Astrocyte (in vitro differentiated cells and primary cell): ENCODE measurements at regions not wholly inside any gene's neighbourhood (a gene's known extent, or its start where the extent isn't known, plus 50 kb on each side); places are given as distances from the start of the nearest gene placed in this dataset.

ENCODE experiments used
- DNase-seq: peaks from one replicate; pipeline ENCODE4 v3.0.0-alpha.2; 2010; ENCODE audit warnings: low read depth
- FAIRE-seq: peaks from 2 replicates; lab custom pipeline; 2011; peaks lifted over from hg19 to GRCh38; lab: Jason Lieb, UNC
- H2AFZ ChIP-seq: 2 replicates; pipeline ENCODE4 v1.6.0; 2012; ENCODE audit warnings: low read depth, low read length, inconsistent platforms
- H3K27ac ChIP-seq: 2 replicates; pipeline ENCODE4 v1.5.1; 2011; ENCODE audit warnings: low read depth, low read length, inconsistent platforms
- H3K27me3 ChIP-seq: 2 replicates; pipeline ENCODE4 v1.6.0; 2011; ENCODE audit warnings: low read length, inconsistent platforms; ENCODE audit not compliant: insufficient read depth
- H3K36me3 ChIP-seq: 2 replicates; pipeline ENCODE4 v1.5.1; 2011; ENCODE audit warnings: low read length, inconsistent platforms; ENCODE audit not compliant: insufficient read depth
- H3K4me1 ChIP-seq: 2 replicates; pipeline ENCODE4 v1.5.1; 2011; ENCODE audit warnings: low read length, inconsistent platforms; ENCODE audit not compliant: insufficient read depth
- H3K4me2 ChIP-seq: 2 replicates; pipeline ENCODE4 v1.6.0; 2012; ENCODE audit warnings: low read length, inconsistent platforms
- H3K4me3 ChIP-seq: 2 replicates; pipeline ENCODE4 v1.5.1; 2011; ENCODE audit warnings: low read depth, mild to moderate bottlenecking, low read length, inconsistent platforms; ENCODE audit not compliant: insufficient read depth
- H3K79me2 ChIP-seq: 2 replicates; pipeline ENCODE4 v1.6.0; 2012; ENCODE audit warnings: mild to moderate bottlenecking, low read length, inconsistent platforms; ENCODE audit not compliant: insufficient read depth
- H3K9ac ChIP-seq: 2 replicates; pipeline ENCODE4 v1.6.0; 2012; ENCODE audit warnings: mild to moderate bottlenecking, low read length, inconsistent platforms
- H3K9me3 ChIP-seq: 2 replicates; pipeline ENCODE4 v1.5.1; 2012; ENCODE audit warnings: low read depth, mild to moderate bottlenecking, low read length, inconsistent platforms; ENCODE audit not compliant: insufficient read depth
- H4K20me1 ChIP-seq: 2 replicates; pipeline ENCODE4 v1.6.0; 2012; ENCODE audit warnings: low read length, inconsistent platforms; ENCODE audit not compliant: insufficient read depth
- H3K27ac Mint-ChIP-seq: one replicate; pipeline ENCODE4 v1.8.0; 2021; ENCODE audit warnings: mild to moderate bottlenecking, mixed read lengths; ENCODE audit not compliant: unreplicated experiment
- H3K27me3 Mint-ChIP-seq: one replicate; pipeline ENCODE4 v1.8.0; 2021; ENCODE audit warnings: low read depth, mixed read lengths; ENCODE audit not compliant: unreplicated experiment
- H3K36me3 Mint-ChIP-seq: one replicate; pipeline ENCODE4 v1.8.0; 2021; ENCODE audit warnings: low read depth, mixed read lengths; ENCODE audit not compliant: unreplicated experiment
- H3K4me1 Mint-ChIP-seq: one replicate; pipeline ENCODE4 v1.8.0; 2021; ENCODE audit warnings: low read depth, mixed read lengths; ENCODE audit not compliant: unreplicated experiment
- H3K4me3 Mint-ChIP-seq: one replicate; pipeline ENCODE4 v1.8.0; 2021; ENCODE audit warnings: mild to moderate bottlenecking, moderate library complexity, mixed read lengths; ENCODE audit not compliant: unreplicated experiment
- H3K9me3 Mint-ChIP-seq: one replicate; pipeline ENCODE4 v1.8.0; 2021; ENCODE audit warnings: mild to moderate bottlenecking, mixed read lengths; ENCODE audit not compliant: unreplicated experiment
- CTCF ChIP-seq: IDR thresholded peaks from 2 replicates; pipeline ENCODE4 v1.5.1; 2011; ENCODE audit warnings: low read depth, mild to moderate bottlenecking, inconsistent platforms, low read length, moderate library complexity; ENCODE audit not compliant: insufficient read depth
- EZH2 ChIP-seq: IDR thresholded peaks from 2 replicates; pipeline ENCODE4 v1.6.1; 2012; ENCODE audit warnings: mild to moderate bottlenecking, low read length, inconsistent platforms; ENCODE audit not compliant: insufficient read depth

GRCh38 chr17:77285594-77286390 lies 145.0 kb downstream of the SEC14L1 start:
- H3K27me3 ChIP-seq = no peaks in the 10 kb centered on the region
- H3K4me1 ChIP-seq = peaks cover 64% of the 10 kb centered on the region
- Mint-ChIP-seq H3K9me3 (no peaks in the 10 kb centered on the region), H3K4me3 (no peak overlapping the region), H3K27ac (no peak overlapping the region), H3K36me3 (no peaks in the 10 kb centered on the region), H3K4me1 (peaks cover 28% of the 10 kb centered on the region), H3K27me3 (peaks cover 7% of the 10 kb centered on the region)
- no peaks in the 10 kb centered on the region for H4K20me1 ChIP-seq
- TF ChIP-seq EZH2 (no peak), CTCF (no peak)
- DNase-seq = peak; percentile 94
- H3K36me3 ChIP-seq = no peaks in the 10 kb centered on the region
- peak overlapping the region; percentile 80 for H3K4me2 ChIP-seq
- FAIRE-seq = no peak
- peak overlapping the region; percentile 81 for H3K9ac ChIP-seq
- H3K9me3 ChIP-seq = no peaks in the 10 kb centered on the region
- H2AFZ ChIP-seq = peak overlapping the region; percentile 65
- peak overlapping the region; percentile 3 for H3K4me3 ChIP-seq
- H3K27ac ChIP-seq = peak overlapping the region; percentile 88
- peaks cover 14% of the 10 kb centered on the region for H3K79me2 ChIP-seq

GRCh38 chr17:77286391-77286640 lies 145.5 kb downstream of the SEC14L1 start:
- H3K27ac Mint-ChIP-seq = no peak overlapping the region
- no peak overlapping the region for H2AFZ ChIP-seq

GRCh38 chr17:77286641-77287431 lies 146.1 kb downstream of the SEC14L1 start:
- H3K9ac ChIP-seq = peak overlapping the region; percentile 81
- no peaks in the 10 kb centered on the region for H3K27me3 ChIP-seq
- H3K27ac ChIP-seq = peak overlapping the region; percentile 88
- no peaks in the 10 kb centered on the region for H3K36me3 ChIP-seq
- H3K4me3 ChIP-seq = no peak overlapping the region
- no peaks in the 10 kb centered on the region for H4K20me1 ChIP-seq
- Mint-ChIP-seq H3K27ac (no peak overlapping the region), H3K9me3 (no peaks in the 10 kb centered on the region), H3K4me1 (peaks cover 27% of the 10 kb centered on the region), H3K27me3 (peaks cover 7% of the 10 kb centered on the region), H3K4me3 (no peak overlapping the region), H3K36me3 (peaks cover 1% of the 10 kb centered on the region)
- no peaks in the 10 kb centered on the region for H3K9me3 ChIP-seq
- FAIRE-seq = no peak
- peaks cover 59% of the 10 kb centered on the region for H3K4me1 ChIP-seq
- DNase-seq = peak; percentile 75
- TF ChIP-seq EZH2 (no peak), CTCF (no peak)
- peaks cover 16% of the 10 kb centered on the region for H3K79me2 ChIP-seq
- peak overlapping the region; percentile 80 for H3K4me2 ChIP-seq
- no peak overlapping the region for H2AFZ ChIP-seq

More at GRCh38 chr17:77286391-77286640, 145.5 kb downstream of the SEC14L1 start:
- Mint-ChIP-seq H3K27me3 (peaks cover 7% of the 10 kb centered on the region), H3K9me3 (no peaks in the 10 kb centered on the region), H3K36me3 (no peaks in the 10 kb centered on the region), H3K4me3 (no peak overlapping the region), H3K4me1 (peaks cover 28% of the 10 kb centered on the region)
- TF ChIP-seq EZH2 = no peak
- H3K27me3 ChIP-seq = no peaks in the 10 kb centered on the region
- H3K79me2 ChIP-seq = peaks cover 14% of the 10 kb centered on the region
- peak overlapping the region; percentile 88 for H3K27ac ChIP-seq
- peak overlapping the region; percentile 80 for H3K4me2 ChIP-seq
- H3K4me3 ChIP-seq = no peak overlapping the region
- H4K20me1 ChIP-seq = no peaks in the 10 kb centered on the region
- no peaks in the 10 kb centered on the region for H3K36me3 ChIP-seq
- no peaks in the 10 kb centered on the region for H3K9me3 ChIP-seq
- peaks cover 64% of the 10 kb centered on the region for H3K4me1 ChIP-seq
- DNase-seq (no peak), FAIRE-seq (no peak)
- peak overlapping the region; percentile 81 for H3K9ac ChIP-seq
